Astrocyte of the cerebellum (primary cell): ENCODE measurements at regions not wholly inside any gene's neighbourhood (a gene's known extent, or its start where the extent isn't known, plus 50 kb on each side); places are given as distances from the start of the nearest gene placed in this dataset.
"Not testable (repeated sequence)": the region's sequence is repeated elsewhere in the genome, so short reads cannot be mapped to it uniquely, and the experiment has no call there.

Source experiments
- DNase-seq: peaks from one replicate; pipeline ENCODE4 v3.0.0-alpha.2; 2011; ENCODE audit warnings: low read depth
- H3K4me3 ChIP-seq: 2 replicates; pipeline ENCODE4 v1.5.1; 2011; ENCODE audit warnings: mild to moderate bottlenecking, low read depth, low read length, moderate library complexity
- CTCF ChIP-seq: IDR thresholded peaks from 2 replicates; pipeline ENCODE4 v1.5.1; 2012; ENCODE audit warnings: low read length, low read depth, moderate library complexity, mild to moderate bottlenecking; ENCODE audit errors: missing control alignments
- in situ Hi-C: cut with HindIII; loops from 2 replicates; pipeline ENCODE4 v1.10.0; 2017; ENCODE audit warnings: low sequenced_read_pairs

GRCh38 chr5:12147513-12147912, 243.3 kb upstream of the CTNND2 start:
- no peak overlapping the region for H3K4me3 ChIP-seq
- TF ChIP-seq CTCF: no peak
- DNase-seq: no peak
- in situ Hi-C loops: no loop called here

- DNase-seq: no peak
- TF ChIP-seq CTCF: no peak
- no peak overlapping the region for H3K4me3 ChIP-seq
- in situ Hi-C loops: no loop called here
Observed at GRCh38 chr5:12141496-12141895, 237.2 kb upstream of the CTNND2 start.

GRCh38 chr5:12133520-12133919, 229.3 kb upstream of the CTNND2 start:
- TF ChIP-seq CTCF: no peak
- no peak overlapping the region for H3K4me3 ChIP-seq
- DNase-seq: no peak
- in situ Hi-C loops: no loop called here

- H3K4me3 ChIP-seq, DNase-seq, in situ Hi-C loops: not testable (repeated sequence)
Observed at GRCh38 chr5:12131020-12131419, 226.8 kb upstream of the CTNND2 start.

GRCh38 chr5:12125895-12126294, 221.6 kb upstream of the CTNND2 start:
- no peak for TF ChIP-seq CTCF
- no peak for DNase-seq
- in situ Hi-C loops: no loop called here
- H3K4me3 ChIP-seq: no peak overlapping the region

- no peak for DNase-seq
- H3K4me3 ChIP-seq: no peak overlapping the region
- TF ChIP-seq CTCF: no peak
- in situ Hi-C loops: no loop called here
Observed at GRCh38 chr5:12119657-12120056, 215.4 kb upstream of the CTNND2 start.

- H3K4me3 ChIP-seq: no peak overlapping the region
- TF ChIP-seq CTCF: no peak
- in situ Hi-C loops: no loop called here
- DNase-seq: no peak
Observed at GRCh38 chr5:12114075-12114474, 209.8 kb upstream of the CTNND2 start.
